ENCODE measurements at regions not wholly inside any gene's neighbourhood (a gene's known extent, or its start where the extent isn't known, plus 50 kb on each side); places are given as distances from the start of the nearest gene placed in this dataset.

GRCh38 chr18:34483198-34483597 is 226.9 kb upstream of the DTNA start:
- H3K4me2 ChIP-seq (ENCODE audit: low read depth, low read length): no peak overlapping the region
- H3K4me1 ChIP-seq (ENCODE audit: low read length): no peaks in the 10 kb centered on the region
- H3K9me3 ChIP-seq (replicated peaks; ENCODE audit: insufficient read depth, low read length): no peaks in the 10 kb centered on the region
- H3K9me2 ChIP-seq (replicated peaks; ENCODE audit: insufficient read depth, low read length): no peaks in the 10 kb centered on the region
- no peak overlapping the region for H3K27ac ChIP-seq (ENCODE audit: low read length)
- no peaks in the 10 kb centered on the region for H4K20me1 ChIP-seq (ENCODE audit: insufficient read depth, low read length)
- no peaks in the 10 kb centered on the region for H3F3A ChIP-seq (ENCODE audit: insufficient read depth, low read length)
- no peaks in the 10 kb centered on the region for H3K36me3 ChIP-seq (replicated peaks; ENCODE audit: insufficient read depth, low read length)
- no peaks in the 10 kb centered on the region for H3K27me3 ChIP-seq (replicated peaks; ENCODE audit: insufficient read depth, low read length)
- H3K79me2 ChIP-seq (ENCODE audit: low read length): no peaks in the 10 kb centered on the region
- no peak overlapping the region for H2AFZ ChIP-seq (ENCODE audit: low read length)
- no peak overlapping the region for H3K9ac ChIP-seq (ENCODE audit: low read length)
- TF ChIP-seq CTCF (IDR thresholded peaks at IDR 0.05; ENCODE audit: low read length) (no peak), EZH2phosphoT487 (IDR thresholded peaks at IDR 0.05; ENCODE audit: low read length) (no peak)
- no peak overlapping the region for H3K4me3 ChIP-seq (ENCODE audit: low read length)
- DNase-seq: no peak

DNA sequence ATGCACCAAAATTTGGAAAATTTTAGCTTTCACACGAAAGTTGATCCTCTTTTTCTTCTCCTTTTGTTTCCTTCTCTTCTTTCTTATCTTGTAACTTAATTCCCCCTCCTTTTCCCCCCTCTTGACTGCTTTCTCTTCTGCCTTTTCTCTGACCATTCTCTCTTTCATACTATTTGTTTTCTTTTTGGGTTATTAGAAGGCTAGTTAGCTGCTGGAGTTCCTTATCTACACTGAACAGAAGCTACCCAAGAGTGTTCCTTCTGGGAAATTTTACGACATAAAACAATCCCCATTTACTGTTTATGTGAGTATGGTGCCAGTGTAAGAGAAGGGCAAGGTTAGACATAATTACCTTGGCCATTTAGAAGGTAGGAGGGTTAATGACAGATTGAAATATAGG is 218.4 kb upstream of the DTNA start:
- Histone ChIP-seq H3K4me1 (ENCODE audit: low read length) (no peaks in the 10 kb centered on the region), H3K9ac (ENCODE audit: low read length) (no peak overlapping the region), H3K9me2 (replicated peaks; ENCODE audit: insufficient read depth, low read length) (no peaks in the 10 kb centered on the region), H3K27ac (ENCODE audit: low read length) (no peak overlapping the region), H2AFZ (ENCODE audit: low read length) (no peak overlapping the region), H3K27me3 (replicated peaks; ENCODE audit: insufficient read depth, low read length) (no peaks in the 10 kb centered on the region), H3K79me2 (ENCODE audit: low read length) (peaks cover 11% of the 10 kb centered on the region; the same call in 1 of the 2 replicates), H4K20me1 (ENCODE audit: insufficient read depth, low read length) (no peaks in the 10 kb centered on the region), H3K36me3 (replicated peaks; ENCODE audit: insufficient read depth, low read length) (no peaks in the 10 kb centered on the region), H3K4me2 (ENCODE audit: low read depth, low read length) (no peak overlapping the region), H3K4me3 (ENCODE audit: low read length) (no peak overlapping the region), H3F3A (ENCODE audit: insufficient read depth, low read length) (peaks cover 9% of the 10 kb centered on the region; the same call in 1 of the 2 replicates), H3K9me3 (replicated peaks; ENCODE audit: insufficient read depth, low read length) (no peaks in the 10 kb centered on the region)
- TF ChIP-seq EZH2 (optimal IDR thresholded peaks at IDR 0.05; ENCODE audit: low read depth, low read length) (no peak), EZH2phosphoT487 (IDR thresholded peaks at IDR 0.05; ENCODE audit: low read length) (no peak), CTCF (IDR thresholded peaks at IDR 0.05; ENCODE audit: low read length) (no peak)
- no peak for DNase-seq

DNA sequence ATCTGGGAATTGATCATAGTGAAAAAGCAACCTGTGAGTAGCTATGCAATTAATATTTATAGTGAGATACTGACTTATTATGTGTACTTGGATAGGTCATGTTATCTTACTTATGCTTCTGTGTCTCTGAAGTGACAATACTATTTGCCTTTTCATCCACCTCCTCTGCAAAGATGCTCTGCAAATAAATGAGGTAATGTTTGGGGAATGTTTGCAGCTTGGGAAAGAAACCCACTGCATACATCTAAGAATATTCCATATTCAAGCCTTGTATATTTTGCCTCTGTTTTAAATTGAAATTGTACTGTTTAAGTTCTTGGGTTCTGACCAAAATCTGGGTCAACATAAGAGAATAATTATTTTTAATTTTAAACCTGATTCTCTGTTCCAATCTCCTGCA is 217.4 kb upstream of the DTNA start:
- H3K9ac ChIP-seq (ENCODE audit: low read length): peak overlapping the region; percentile 67; the same call in 1 of the 2 replicates

More for the DNA sequence above, 217.4 kb upstream of the DTNA start:
- Histone ChIP-seq H4K20me1 (ENCODE audit: insufficient read depth, low read length) (no peaks in the 10 kb centered on the region), H2AFZ (ENCODE audit: low read length) (peak overlapping the region; percentile 88), H3K36me3 (replicated peaks; ENCODE audit: insufficient read depth, low read length) (no peaks in the 10 kb centered on the region), H3K27ac (ENCODE audit: low read length) (no peak overlapping the region), H3K9me2 (replicated peaks; ENCODE audit: insufficient read depth, low read length) (no peaks in the 10 kb centered on the region), H3K4me3 (ENCODE audit: low read length) (peak overlapping the region; percentile 65), H3F3A (ENCODE audit: insufficient read depth, low read length) (peaks cover 9% of the 10 kb centered on the region; the same call in 1 of the 2 replicates), H3K79me2 (ENCODE audit: low read length) (peaks cover 17% of the 10 kb centered on the region; the same call in 1 of the 2 replicates), H3K9me3 (replicated peaks; ENCODE audit: insufficient read depth, low read length) (no peaks in the 10 kb centered on the region), H3K4me2 (ENCODE audit: low read depth, low read length) (peak overlapping the region; percentile 67), H3K27me3 (replicated peaks; ENCODE audit: insufficient read depth, low read length) (no peaks in the 10 kb centered on the region), H3K4me1 (ENCODE audit: low read length) (no peaks in the 10 kb centered on the region)
- DNase-seq: no peak
- TF ChIP-seq CTCF (IDR thresholded peaks at IDR 0.05; ENCODE audit: low read length) (no peak), EZH2phosphoT487 (IDR thresholded peaks at IDR 0.05; ENCODE audit: low read length) (no peak), EZH2 (optimal IDR thresholded peaks at IDR 0.05; ENCODE audit: low read depth, low read length) (no peak)

All from MM.1S (cell line).